SK-N-SH (cell line): ENCODE measurements at regions not wholly inside any gene's neighbourhood (a gene's known extent, or its start where the extent isn't known, plus 50 kb on each side); places are given as distances from the start of the nearest gene placed in this dataset.

Source experiments
- CTCF ChIA-PET: fragments of 300-600, 350-600 bp; formaldehyde crosslinking; extraction: SDS; loops from one replicate; lab custom pipeline; 2021; lab: Yijun Ruan, JAX
- POLR2A ChIA-PET: fragments of 350-600 bp; sonication (Branson Sonifier 250); formaldehyde crosslinking; extraction: SDS; loops from one replicate; lab custom pipeline; 2020; ENCODE audit warnings: antibody characterized with exemption, inconsistent platforms; lab: Yijun Ruan, JAX
- DNase-seq: peaks from one replicate; pipeline ENCODE4 v3.0.0; 2012
- H2AFZ ChIP-seq: fragments of 200-600 bp; sonication (generic); 2 replicates; pipeline ENCODE4 v1.8.1; 2016; ENCODE audit warnings: antibody characterized with exemption, mild to moderate bottlenecking, low read depth
- H3F3A ChIP-seq: fragments of 200-600 bp; sonication (generic); replicated peaks from 2 replicates; pipeline ENCODE3; 2016; ENCODE audit warnings: antibody characterized with exemption, mild to moderate bottlenecking; ENCODE audit not compliant: insufficient read depth
- H3K27ac ChIP-seq, 2 experiments: fragments of 200-500 bp in 1 of 2; fragments of 200-600 bp in 1 of 2; sonication (Bioruptor generic) in 1 of 2; sonication (generic), shearing (Covaris generic) in 1 of 2; 2 replicates each; pipeline versions ENCODE4 v1.5.1 to v1.6.1; 2014 to 2016; ENCODE audit warnings: low read depth in 2 of 2, inconsistent platforms in 1 of 2, low read length in 1 of 2, mild to moderate bottlenecking in 1 of 2, mixed read lengths in 1 of 2
- H3K27me3 ChIP-seq: fragments of 200-600 bp; sonication (generic), shearing (Covaris generic); 2 replicates; pipeline ENCODE4 v1.6.1; 2016; ENCODE audit warnings: mixed run types; ENCODE audit not compliant: insufficient read depth
- H3K36me3 ChIP-seq, 2 experiments: fragments of 200-500 bp in 1 of 2; fragments of 200-600 bp in 1 of 2; sonication (Bioruptor generic) in 1 of 2; sonication (generic) in 1 of 2; replicated peaks in 1 of 2; 2 replicates each; pipeline versions ENCODE3 to v1.5.1; 2014 to 2016; ENCODE audit warnings: low read length in 1 of 2, mild to moderate bottlenecking in 1 of 2; ENCODE audit not compliant: insufficient read depth in 2 of 2, control insufficient read depth in 1 of 2
- H3K4me1 ChIP-seq, 2 experiments: fragments of 200-500 bp in 1 of 2; fragments of 200-600 bp in 1 of 2; sonication (Bioruptor generic) in 1 of 2; sonication (generic), shearing (Covaris generic) in 1 of 2; 2 replicates each; pipeline versions ENCODE4 v1.5.1 to v1.6.1; 2014 to 2016; ENCODE audit warnings: low read depth in 1 of 2, low read length in 1 of 2, mixed run types in 1 of 2; ENCODE audit not compliant: insufficient read depth in 2 of 2, control insufficient read depth in 1 of 2
- H3K4me2 ChIP-seq: fragments of 200-600 bp; sonication (generic), shearing (Covaris generic); 2 replicates; pipeline ENCODE4 v1.6.1; 2017; ENCODE audit warnings: mixed run types
- H3K4me3 ChIP-seq, 2 experiments: fragments of 200-500 bp in 1 of 2; fragments of 200-600 bp in 1 of 2; sonication (Bioruptor generic) in 1 of 2; sonication (generic), shearing (Covaris generic) in 1 of 2; 2 replicates each; pipeline versions ENCODE4 v1.5.1 to v1.8.1; 2014 to 2016; ENCODE audit warnings: low read depth in 2 of 2, inconsistent platforms in 1 of 2, low read length in 1 of 2, mild to moderate bottlenecking in 1 of 2, mixed read lengths in 1 of 2, moderate library complexity in 1 of 2
- H3K79me2 ChIP-seq: fragments of 200-600 bp; sonication (generic); 2 replicates; pipeline ENCODE4 v1.8.1; 2017; ENCODE audit warnings: mild to moderate bottlenecking; ENCODE audit not compliant: insufficient read depth
- H3K9ac ChIP-seq: fragments of 200-600 bp; sonication (generic); 2 replicates; pipeline ENCODE4 v1.6.1; 2017; ENCODE audit warnings: mixed run types
- H3K9me2 ChIP-seq: fragments of 200-600 bp; sonication (generic); 2 replicates; pipeline ENCODE4 v1.6.1; 2017; ENCODE audit warnings: mixed run types
- H3K9me3 ChIP-seq: fragments of 200-600 bp; sonication (generic); 2 replicates; pipeline ENCODE4 v1.6.1; 2017; ENCODE audit warnings: mixed run types, mild to moderate bottlenecking, moderate library complexity
- H4K20me1 ChIP-seq: fragments of 200-600 bp; sonication (generic); 2 replicates; pipeline ENCODE4 v1.6.1; 2017; ENCODE audit warnings: mild to moderate bottlenecking, mixed run types; ENCODE audit not compliant: insufficient read depth
- CHD2 ChIP-seq: fragments of 150-350 bp; IDR thresholded peaks from 2 replicates; pipeline ENCODE4 v1.6.1; 2018; ENCODE audit warnings: low read length; ENCODE audit not compliant: partially characterized antibody
- GABPA ChIP-seq: IDR thresholded peaks from 2 replicates; pipeline ENCODE4 v1.4.0; 2012; ENCODE audit warnings: low read depth, mild to moderate bottlenecking
- MEF2A ChIP-seq: IDR thresholded peaks from 2 replicates; pipeline ENCODE4 v1.4.0; 2012; ENCODE audit warnings: low read depth, borderline replicate concordance
- NFIC ChIP-seq: IDR thresholded peaks from 2 replicates; pipeline ENCODE4 v1.4.0; 2012; ENCODE audit warnings: borderline replicate concordance
- RCOR1 ChIP-seq: fragments of 150-350 bp; IDR thresholded peaks from 2 replicates; pipeline ENCODE4 v1.6.1; 2017; ENCODE audit warnings: antibody characterized with exemption, low read length
- REST ChIP-seq: IDR thresholded peaks from 2 replicates; pipeline ENCODE4 v1.6.1; 2012; ENCODE audit warnings: mild to moderate bottlenecking, low read depth, low read length, moderate library complexity
- SMC3 ChIP-seq: IDR thresholded peaks from 2 replicates; pipeline ENCODE4 v1.6.1; 2012; ENCODE audit warnings: low read depth, low read length, improper control_type of control experiment
- TAF1 ChIP-seq: IDR thresholded peaks from 2 replicates; pipeline ENCODE4 v1.6.1; 2012; ENCODE audit warnings: low read depth, mild to moderate bottlenecking, low read length, moderate library complexity, borderline replicate concordance
- TCF12 ChIP-seq: IDR thresholded peaks from 2 replicates; pipeline ENCODE4 v1.4.0; 2012
- TEAD4 ChIP-seq: IDR thresholded peaks from 2 replicates; pipeline ENCODE4 v1.4.0; 2012; ENCODE audit warnings: mild to moderate bottlenecking, borderline replicate concordance; ENCODE audit not compliant: insufficient read depth
- USF1 ChIP-seq: IDR thresholded peaks from 2 replicates; pipeline ENCODE4 v1.4.0; 2012; ENCODE audit warnings: low read depth, borderline replicate concordance
- YY1 ChIP-seq: IDR thresholded peaks from 2 replicates; pipeline ENCODE4 v1.4.0; 2012; ENCODE audit warnings: low read depth, mild to moderate bottlenecking
- ZBTB33 ChIP-seq: IDR thresholded peaks from 2 replicates; pipeline ENCODE4 v1.4.0; 2012; ENCODE audit warnings: low read depth, borderline replicate concordance
- WGBS: methylation state at CpG from one replicate; pipeline ENCODE4 v1.1.6; 2017; ENCODE audit warnings: low lambda C conversion rate; 5-methylcytosine and 5-hydroxymethylcytosine counted together

GRCh38 chr10:47186941-47187340 lies 113.1 kb upstream of the GDF10 start:
- H3K4me3 ChIP-seq = no peak overlapping the region
- H3K4me1 ChIP-seq = peaks cover 0 to 15% of the 10 kb centered on the region in 2 experiments; a peak in 1 of 4 replicates
- CTCF ChIA-PET = no interaction called here
- no peaks in the 10 kb centered on the region for H3K79me2 ChIP-seq
- POLR2A ChIA-PET = no interaction called here
- no peaks in the 10 kb centered on the region for H3K9me2 ChIP-seq
- H2AFZ ChIP-seq = no peak overlapping the region
- no peaks in the 10 kb centered on the region for H3K27me3 ChIP-seq
- no peak overlapping the region for H3K27ac ChIP-seq
- H3F3A ChIP-seq = no peaks in the 10 kb centered on the region
- no peaks in the 10 kb centered on the region for H4K20me1 ChIP-seq
- H3K9me3 ChIP-seq = no peaks in the 10 kb centered on the region
- no peak for DNase-seq
- TF ChIP-seq SMC3 = no peak
- TF ChIP-seq CHD2 = no peak
- TF ChIP-seq NFIC = no peak
- no peak for TF ChIP-seq RCOR1
- no peak for TF ChIP-seq GABPA
- TF ChIP-seq REST = no peak
- TF ChIP-seq ZBTB33 = no peak
- no peak for TF ChIP-seq USF1
- TF ChIP-seq YY1 = no peak
- no peak for TF ChIP-seq TEAD4
- no peak for TF ChIP-seq TAF1
- TF ChIP-seq TCF12 = no peak
- no peak for TF ChIP-seq MEF2A
- H3K4me2 ChIP-seq = no peak overlapping the region
- H3K9ac ChIP-seq = no peak overlapping the region
- WGBS = 55% methylated on average over 7 of the region's 7 CpGs
- H3K36me3 ChIP-seq = no peaks in the 10 kb centered on the region
